Amniotic stem cell (primary cell): ENCODE measurements at regions not wholly inside any gene's neighbourhood (a gene's known extent, or its start where the extent isn't known, plus 50 kb on each side); places are given as distances from the start of the nearest gene placed in this dataset.
A peak's percentile ranks its signal among the peaks of the same experiment; 100 is the strongest.
"Not testable (repeated sequence)": the region's sequence is repeated elsewhere in the genome, so short reads cannot be mapped to it uniquely, and the experiment has no call there.

Experiments
- DNase-seq: peaks from one replicate; lab custom pipeline; 2025; lab: John Stamatoyannopoulos, UW

DNA sequence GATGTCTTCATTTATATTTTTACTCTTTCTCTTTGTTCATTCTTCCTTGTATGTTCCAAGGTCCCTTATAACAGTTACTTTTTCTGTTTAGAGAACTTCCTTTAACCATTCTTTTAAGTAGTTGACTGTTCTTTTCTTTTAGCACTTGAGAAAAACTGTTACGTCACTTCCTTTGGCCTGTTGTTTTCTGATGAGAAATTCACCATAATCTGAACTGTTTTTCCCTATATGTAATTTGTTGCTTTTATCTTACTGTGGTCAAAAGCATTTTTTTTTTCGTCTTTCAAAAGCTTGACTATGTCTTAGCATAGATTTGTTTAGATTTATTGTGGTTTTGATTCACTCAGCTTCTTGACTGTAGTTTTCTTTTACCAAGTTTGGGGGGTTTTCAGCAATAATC lies 1660.3 kb upstream of the PCDH10 start:
- DNase-seq, result no peak

DNA sequence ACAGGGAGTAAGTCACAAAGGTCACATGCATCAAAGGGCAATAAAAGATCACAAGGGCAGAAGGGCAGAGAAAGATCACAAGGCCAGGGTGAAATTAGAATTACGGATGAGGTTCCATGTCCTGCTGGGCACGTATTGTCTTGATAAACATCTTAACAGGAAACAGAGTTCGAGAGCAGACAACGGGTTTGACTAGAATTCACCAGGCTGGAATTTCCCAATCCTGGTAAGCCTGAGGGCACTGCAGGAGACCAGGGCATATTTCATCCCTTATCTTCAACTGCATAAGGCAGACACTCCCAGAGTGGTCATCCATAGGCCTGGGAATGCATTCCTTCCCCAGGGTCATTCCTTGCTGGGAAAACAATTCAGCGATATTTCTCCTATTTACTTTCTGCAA lies 1652.9 kb upstream of the PCDH10 start:
- not testable (repeated sequence) for DNase-seq

DNA sequence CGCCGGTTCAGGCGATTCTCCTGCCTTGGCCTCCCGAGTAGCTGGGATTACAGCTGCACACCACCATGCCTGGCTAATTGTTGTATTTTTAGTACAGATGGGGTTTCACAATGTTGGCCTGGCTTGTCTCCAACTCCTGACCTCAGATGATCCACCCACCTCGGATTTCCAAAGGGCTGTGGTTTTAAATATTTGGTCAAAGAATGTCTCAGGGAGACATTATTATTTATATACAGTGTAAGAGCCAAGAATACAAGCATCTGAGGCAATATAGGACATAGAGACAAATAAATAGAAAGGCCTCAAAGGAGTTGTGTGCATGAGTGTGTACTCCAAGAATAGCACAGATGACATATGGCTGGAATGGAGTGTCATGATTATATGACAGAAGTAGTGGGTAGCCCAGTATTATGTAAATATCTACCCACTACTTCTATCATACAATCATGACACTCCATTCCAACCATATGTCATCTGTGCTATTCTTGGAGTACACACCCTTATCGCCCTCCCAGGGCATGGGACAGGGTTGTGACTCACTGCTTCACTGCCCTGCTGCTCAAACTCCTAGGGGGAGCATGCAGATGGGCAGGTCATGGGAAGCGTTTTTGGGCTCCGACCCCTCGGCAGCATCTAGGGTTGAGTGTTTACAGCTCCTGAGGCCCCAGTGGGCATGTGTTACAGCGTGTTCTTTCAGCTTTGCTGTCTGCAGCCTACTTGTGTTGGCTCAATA lies 1649.8 kb upstream of the PCDH10 start:
- peak; percentile 32 for DNase-seq

DNA sequence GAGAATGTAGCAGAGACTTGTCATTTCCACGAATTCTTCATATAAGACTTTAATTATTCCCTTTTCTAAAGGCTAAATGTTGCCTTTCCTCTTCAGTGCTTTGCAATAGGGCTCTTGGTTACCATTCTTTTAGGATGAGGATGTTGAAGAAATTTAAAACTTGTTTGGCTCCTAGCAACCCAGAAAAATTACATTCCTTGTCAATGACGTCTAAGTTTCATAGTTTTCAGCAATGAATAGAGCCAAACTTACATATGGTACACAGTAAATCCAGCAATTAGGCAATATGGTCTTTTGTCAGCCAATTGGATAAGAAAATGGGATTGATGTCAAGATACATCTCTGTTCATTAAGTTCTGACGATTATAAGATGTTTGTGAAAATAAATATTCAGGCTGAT lies 1639.6 kb upstream of the PCDH10 start:
- peak; percentile 23 for DNase-seq

DNA sequence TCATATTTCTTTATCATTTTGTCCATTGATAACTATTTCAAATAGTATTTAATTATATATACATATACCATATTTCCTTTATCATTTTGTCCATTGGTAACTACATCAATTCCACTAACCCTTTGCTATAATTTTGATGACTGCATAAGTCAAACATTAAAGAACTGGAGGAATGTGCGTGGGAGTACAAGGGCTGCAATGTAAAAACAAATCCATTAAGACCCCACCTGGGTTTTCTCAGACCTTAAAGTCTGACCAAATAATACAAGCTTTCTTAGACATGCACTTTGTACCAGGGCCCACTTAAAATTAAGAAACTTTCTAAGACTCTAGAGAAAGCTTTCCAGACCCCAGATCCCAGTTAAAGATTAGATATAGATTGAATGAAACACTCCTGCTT lies 1622.4 kb upstream of the PCDH10 start:
- DNase-seq, result no peak

DNA sequence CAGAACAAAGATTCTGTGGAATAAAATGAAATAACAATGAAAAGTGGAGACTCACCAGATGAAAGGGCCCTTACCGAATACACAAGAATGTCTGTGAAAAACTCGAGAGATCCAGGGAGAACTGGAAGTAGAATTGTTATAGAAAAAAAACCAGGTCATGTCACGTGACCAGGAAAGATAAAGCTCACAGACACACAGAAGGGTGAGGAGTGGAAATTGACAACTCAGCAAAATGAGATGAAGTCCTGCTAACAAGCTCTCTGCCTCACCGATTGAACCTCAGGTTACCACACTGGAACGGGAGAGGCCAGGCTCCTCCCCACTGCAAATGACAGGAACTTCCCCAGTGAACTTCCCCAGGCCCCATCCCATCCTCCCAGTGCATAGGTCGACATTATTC lies 1618.0 kb upstream of the PCDH10 start:
- DNase-seq, result no peak

DNA sequence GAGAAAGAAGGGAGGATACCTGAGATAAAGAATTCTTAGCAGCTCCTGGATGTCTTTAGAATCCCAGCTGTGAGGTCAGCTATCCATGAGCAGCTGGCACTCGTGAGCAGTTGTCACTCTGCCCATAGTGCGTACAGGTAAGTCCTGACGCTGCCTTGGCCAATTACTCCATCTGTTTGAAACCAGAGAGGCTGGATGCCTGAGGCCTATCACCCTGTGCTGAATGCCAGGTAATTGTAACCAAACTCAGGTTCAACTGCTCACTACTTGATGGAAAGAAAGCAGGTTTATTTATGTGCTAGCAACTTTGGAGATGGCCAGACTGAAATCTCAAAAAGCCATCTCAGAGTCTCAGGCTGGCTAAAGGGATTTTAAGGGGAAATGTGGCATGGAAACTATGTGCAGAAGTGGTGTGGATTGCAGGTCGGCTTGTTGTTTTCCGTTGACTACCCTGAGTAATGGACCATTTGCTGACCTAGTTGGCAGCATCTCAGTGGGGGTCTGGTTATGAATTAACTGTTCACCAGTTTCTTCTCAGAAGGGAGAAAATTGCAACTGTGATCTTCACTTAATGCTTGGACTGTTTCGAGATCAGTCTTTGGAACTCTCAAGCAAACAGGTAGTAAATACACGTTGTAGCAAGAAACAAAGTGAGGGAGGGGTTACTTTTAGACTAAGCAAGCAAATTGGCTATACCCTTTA lies 1614.0 kb upstream of the PCDH10 start:
- no peak for DNase-seq

DNA sequence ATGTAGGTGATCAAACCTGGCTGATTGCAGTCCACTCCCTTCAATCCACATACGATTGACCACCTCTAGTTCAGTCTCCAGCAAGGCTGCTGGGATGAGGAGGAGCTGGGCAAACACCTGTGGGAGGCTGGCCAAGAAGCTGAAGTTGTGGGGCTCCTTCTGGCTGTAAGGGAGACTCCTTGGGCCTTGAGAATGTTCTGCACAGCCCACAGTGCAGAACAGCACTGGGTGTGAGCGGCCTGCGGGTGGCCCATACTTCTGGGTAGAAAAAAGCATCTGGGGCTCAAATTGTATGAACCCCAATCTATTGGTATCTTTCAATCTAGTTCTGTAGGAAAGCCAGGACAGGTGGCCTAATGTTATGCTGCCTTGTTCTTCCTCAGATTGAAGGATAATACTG lies 1608.8 kb upstream of the PCDH10 start:
- no peak for DNase-seq

DNA sequence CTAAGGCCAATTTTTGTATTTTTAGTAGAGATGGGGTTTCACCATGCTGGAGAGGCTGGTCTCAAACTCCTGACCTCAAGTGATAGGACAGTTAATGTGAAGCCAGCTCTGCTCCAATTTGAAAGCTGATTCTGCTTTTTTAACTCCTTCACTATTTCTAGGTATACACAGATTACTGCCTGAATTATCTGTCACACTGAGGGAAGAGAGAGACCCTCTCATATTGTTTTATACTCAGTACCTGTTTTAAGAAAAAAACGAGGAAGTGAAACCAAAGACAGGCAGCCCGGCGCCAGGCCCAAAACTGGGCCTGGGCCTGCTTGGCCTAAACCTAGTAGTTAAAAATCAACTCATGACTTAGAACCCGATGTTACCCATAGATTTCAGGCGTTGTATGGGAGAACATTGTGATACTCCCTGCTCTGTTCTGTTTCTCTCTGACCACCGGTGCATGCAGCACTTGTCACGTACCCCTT lies 1601.5 kb upstream of the PCDH10 start:
- DNase-seq, result no peak

DNA sequence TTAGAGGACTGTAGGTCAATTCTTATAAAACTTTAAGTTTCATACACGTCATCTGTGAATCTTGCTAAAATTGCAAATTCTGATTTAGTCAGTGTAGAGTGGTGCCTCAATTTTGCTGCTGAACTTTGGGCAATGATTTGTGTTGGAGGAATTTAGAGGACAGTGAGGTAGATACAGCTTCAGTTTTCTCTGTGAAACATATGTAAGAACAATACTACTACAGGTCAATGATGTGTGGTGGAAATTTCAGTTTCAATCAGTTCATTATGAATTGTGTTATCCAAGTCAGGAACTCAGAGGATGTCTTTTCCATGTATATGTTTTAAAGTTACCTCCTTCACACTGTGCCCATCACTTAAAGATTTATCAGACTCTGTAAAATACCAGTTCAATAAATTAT lies 1597.8 kb upstream of the PCDH10 start:
- DNase-seq, result no peak

DNA sequence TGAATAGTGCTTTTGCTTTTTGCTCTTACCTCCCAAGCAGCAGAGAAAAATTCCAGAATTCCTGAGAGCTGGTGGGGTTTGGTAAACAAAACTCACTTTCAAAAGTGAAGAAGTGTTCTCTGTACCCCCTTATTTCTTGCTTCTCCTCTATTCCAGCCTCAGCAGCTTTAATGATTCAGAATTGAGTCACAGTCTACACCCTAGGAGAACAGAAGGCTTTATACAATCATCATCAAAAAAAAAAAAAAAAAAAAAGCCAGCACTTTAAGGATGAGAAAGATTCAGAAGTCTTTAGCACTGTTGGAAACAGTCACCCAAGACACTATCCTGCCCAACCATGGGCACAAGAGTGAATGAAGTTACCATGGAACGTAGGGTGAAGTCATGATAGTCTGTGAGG lies 1583.1 kb upstream of the PCDH10 start:
- no peak for DNase-seq

DNA sequence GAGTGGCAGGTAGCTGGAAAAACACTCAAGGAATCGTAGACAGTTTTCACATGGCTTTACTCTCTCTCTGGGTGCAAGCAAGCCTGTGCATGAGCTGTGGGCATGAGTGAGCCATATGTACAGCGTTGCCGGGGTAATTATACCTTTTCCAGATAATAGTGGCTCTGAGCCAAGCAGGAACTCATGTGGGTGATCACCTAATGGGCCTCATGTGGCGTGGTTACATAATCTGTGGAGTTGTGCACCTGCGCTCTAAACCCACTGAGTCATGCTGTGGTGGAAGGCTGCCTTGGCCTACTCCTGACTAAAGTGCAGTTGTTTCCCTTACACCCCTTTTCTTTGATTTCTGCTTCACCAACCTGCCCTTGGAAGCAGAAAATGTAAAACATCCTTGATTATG lies 1564.5 kb upstream of the PCDH10 start:
- DNase-seq, result no peak

DNA sequence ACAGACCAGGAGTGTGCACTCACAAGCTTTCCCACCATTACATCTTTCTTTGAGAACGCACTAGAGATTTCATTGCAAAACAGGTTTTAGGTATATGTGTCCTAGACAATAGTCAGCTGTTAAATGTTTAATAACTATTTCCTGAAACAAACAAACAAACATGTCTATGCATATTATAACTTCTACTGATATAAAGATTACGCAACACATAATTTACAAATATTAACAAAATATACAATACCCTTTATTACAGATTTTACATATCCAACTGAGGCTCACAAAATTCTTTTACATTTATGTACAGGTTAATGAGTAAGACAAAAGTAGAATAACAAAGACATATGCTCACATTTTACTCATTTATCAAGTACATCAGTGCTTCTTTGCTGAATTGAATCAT lies 1554.0 kb upstream of the PCDH10 start:
- DNase-seq, result no peak

DNA sequence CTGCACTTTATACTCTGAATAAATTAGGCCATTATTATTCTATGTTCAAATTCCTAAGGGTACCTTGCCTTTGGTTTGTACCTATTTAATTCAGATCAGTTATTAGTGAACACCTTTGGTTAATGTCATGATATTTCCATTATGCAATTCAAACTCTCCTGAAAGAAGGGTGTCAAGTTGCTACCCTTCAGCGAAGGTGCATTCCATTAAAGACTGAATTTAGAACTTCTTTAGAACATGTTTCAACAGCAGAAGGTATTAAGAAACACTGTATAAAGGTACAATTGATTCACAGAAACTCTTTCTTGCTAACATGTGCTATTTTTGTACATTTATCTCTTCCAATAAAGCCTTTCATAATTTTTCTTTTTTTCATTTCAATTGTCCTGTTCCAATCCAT lies 1545.4 kb upstream of the PCDH10 start:
- DNase-seq, result no peak

DNA sequence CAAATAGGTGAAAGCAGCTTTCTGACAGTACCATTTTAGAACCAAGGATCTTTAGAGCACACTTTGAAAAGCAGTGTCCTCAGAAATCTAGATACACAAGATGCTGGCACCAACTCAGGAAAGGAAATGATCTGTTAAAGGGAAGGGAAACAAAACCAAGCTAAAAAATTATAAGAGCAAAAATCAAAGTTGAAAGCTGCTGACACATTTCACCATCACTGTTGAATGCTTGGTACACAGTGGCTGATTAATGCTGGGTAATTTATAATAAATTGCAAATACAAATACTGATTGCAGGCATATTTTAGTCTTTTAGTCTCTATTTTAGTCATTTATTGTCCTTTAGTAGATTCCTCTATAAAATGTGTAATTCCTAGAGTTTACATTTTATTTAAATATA lies 1540.1 kb upstream of the PCDH10 start:
- DNase-seq, result no peak

DNA sequence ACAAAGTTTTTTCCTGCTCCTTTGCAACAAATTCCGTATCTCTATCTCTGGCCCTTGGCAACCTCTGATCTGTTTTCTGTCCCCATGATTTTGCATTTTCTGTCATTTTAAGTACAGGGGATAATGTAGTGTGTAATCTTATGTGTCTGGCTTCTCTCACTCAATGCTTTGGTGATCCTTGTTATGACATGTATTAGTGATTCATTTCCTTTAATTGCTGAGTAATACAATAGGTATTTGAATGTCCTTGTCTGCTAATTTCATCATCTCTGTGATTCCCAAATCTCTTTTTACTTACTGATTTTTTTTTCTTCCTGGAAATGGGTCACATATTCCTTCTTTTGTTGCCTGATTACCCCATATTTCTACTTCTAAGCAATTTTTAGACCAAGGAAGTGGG lies 1538.6 kb upstream of the PCDH10 start:
- DNase-seq, result not testable (repeated sequence)

DNA sequence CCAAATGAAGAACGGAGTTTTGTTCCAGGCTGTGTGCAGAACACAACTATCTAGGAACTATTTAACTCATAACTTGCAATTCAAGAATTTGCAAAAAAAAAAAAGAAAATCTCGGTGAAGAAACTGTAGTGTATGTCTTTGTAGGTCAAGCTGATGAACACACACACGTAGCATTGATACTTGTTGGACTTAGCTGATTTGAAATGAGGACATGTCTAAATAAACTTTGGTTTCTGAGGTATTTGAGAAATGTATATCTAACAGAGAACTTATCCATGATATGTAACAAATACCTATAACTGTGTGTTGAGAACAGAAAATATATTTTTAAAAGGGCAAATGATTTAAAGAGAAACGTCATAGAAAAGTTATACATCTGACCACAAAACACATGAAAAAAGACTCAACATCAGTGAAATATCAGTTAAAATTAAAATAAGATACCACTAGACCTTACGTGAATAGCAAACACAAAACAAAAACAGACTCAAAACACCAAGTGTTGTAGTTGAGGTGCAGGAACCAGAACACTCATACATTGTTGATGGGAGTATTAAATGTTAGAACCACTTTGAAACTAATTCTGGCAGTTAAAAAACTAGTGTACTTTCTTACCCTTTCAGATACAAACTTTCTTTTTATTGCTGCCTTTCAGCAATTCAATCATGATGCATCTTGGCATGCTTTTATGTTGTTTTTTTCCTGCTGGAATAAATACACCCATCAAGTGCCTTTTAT lies 1535.8 kb upstream of the PCDH10 start:
- no peak for DNase-seq

DNA sequence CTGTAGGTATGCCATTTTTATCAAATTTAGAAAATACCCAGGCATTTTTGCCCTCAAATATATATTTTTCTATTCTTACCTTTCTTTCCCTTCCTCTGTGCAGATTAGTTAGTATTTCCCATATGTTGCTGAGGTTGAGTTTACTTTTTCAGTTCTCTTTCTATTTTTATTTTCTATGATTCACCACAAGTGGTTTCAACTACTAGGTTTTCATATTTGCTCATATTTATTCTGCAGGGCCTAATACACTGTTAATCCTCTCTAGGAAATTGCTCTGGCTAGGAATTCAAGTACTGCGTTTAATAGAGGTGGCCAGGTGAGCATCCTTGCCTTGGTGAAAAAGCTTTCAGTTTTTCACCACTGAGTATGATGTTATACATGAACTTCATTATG lies 1535.3 kb upstream of the PCDH10 start:
- DNase-seq, result no peak

DNA sequence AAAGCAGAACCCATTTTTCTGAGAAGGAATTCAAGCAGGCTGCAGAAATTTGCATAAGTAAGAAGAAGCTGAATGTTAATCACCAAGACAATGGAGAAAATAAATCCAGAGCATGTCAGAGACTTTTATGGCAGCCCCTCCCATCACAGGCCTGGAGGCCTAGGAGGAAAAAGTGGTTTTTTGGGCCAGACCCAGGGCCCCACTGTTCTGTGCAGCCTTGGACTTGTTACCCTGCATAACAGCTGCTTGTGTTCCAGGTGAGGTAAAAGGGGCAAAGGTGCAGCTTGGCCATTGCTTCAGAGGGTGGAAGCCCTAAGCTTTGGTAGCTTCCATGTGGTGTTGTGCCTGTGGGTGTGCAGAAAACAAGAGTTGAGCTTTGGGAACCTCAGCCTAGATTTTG lies 1516.2 kb upstream of the PCDH10 start:
- DNase-seq, result no peak

DNA sequence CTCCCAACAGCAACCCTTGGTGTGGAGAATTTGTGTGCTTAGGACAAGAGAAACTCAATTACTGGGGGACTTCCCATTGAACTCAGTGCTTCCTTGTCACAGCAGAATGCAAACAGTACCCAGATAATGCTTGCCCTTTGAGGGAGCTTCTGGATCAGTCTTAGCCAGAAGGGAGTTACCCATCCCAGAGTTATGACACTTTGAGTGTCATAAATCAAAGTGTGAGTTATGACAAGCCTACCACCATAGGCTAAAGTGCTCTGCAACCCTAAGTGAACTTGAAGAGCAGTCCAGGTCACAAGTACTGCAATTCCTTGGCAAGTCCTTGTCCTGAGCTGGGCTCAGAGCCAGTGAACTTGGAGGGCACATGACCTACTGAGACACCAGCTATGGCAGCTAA lies 1513.9 kb upstream of the PCDH10 start:
- DNase-seq, result no peak

DNA sequence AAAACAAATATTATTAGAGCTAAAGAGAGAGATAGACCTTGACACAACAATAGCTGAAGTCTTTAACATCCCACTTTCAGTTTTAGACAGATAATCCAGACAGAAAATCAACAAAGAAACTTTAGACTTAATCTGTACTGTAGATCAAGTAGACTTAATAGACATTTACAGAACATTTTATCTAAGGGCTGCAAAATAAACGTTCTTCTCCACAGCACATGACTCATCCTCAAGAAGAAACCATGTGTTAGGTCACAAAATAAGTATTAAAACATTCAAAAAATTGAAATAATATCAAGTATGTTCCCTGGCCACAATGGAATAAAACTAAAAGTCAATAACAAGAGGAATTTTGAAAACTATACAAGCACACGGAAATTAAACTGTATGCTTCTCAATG lies 1510.3 kb upstream of the PCDH10 start:
- no peak for DNase-seq

DNA sequence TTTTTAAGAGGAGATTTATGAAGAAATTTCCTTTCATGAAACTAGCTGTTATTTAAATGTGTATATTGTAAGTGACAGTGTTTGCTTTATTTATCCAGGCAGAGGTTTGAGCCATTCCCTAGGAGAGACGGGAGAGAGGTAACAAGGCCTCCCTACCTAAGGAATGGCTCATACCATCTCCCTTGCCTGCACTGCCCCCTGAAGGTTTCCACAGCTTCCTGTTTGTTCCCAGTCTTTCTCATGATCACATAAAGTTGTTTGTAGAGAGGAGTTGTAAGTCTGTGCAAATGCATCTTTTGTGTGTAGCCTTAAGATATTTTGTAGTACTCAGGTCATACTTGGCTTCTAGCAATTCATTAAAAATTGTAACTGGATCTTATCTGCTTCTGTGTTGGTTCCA lies 1504.5 kb upstream of the PCDH10 start:
- no peak for DNase-seq

DNA sequence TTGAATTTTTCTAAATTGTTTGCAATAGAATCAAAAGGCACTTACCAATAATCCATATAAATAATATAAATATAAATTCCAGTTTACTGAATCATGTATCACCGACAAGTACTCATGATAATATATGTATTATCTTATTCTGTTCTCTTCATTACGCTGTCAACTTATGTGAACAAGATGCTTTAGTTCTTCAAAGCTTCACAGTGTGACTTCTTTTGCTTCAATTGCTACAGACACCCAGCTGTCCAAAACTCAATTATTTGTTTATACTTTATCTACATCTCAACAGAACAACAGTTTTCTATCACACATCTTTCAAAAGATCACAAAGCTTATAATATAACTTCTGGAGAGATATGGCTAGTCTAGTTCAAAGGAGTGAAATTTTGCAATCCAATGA lies 1499.9 kb upstream of the PCDH10 start:
- DNase-seq, result no peak
